ENCODE measurements at regions not wholly inside any gene's neighbourhood (a gene's known extent, or its start where the extent isn't known, plus 50 kb on each side); places are given as distances from the start of the nearest gene placed in this dataset.

- no peaks in the 10 kb centered on the region for H3K79me2 ChIP-seq (ENCODE audit: control insufficient read depth in 1 of 2, insufficient read depth in 2 of 2, low read length in 2 of 2)
- TF ChIP-seq JUND (IDR thresholded peaks at IDR 0.05; ENCODE audit: low read length) = no peak
- TF ChIP-seq SAP30 (IDR thresholded peaks at IDR 0.05; ENCODE audit: insufficient read depth, insufficient replicate concordance, low read length) = no peak
- no peak for TF ChIP-seq NRF1 (IDR thresholded peaks at IDR 0.05; ENCODE audit: low read depth, low read length)
- TF ChIP-seq CHD2 (IDR thresholded peaks at IDR 0.05; ENCODE audit: low read length) = no peak
- no peak for TF ChIP-seq BACH1 (IDR thresholded peaks at IDR 0.05; ENCODE audit: low read length)
- TF ChIP-seq BRCA1 (IDR thresholded peaks at IDR 0.05; ENCODE audit: low read depth, low read length) = no peak
- no peak for TF ChIP-seq PHF8 (conservative IDR thresholded peaks at IDR 0.05; ENCODE audit: low read depth, low read length)
- no peak for TF ChIP-seq POU5F1 (IDR thresholded peaks at IDR 0.05; ENCODE audit: low read depth, low read length)
- TF ChIP-seq EGR1 (IDR thresholded peaks at IDR 0.05; ENCODE audit: borderline replicate concordance, low read depth, low read length) = no peak
- TF ChIP-seq CREB1 (IDR thresholded peaks at IDR 0.05) = no peak
- no peak for TF ChIP-seq ASH2L (IDR thresholded peaks at IDR 0.05; ENCODE audit: low read length)
- TF ChIP-seq TAF1 (IDR thresholded peaks at IDR 0.05; ENCODE audit: low read depth, low read length) = no peak
- H4K20me1 ChIP-seq (replicated peaks in 1 of 2; ENCODE audit: control insufficient read depth in 1 of 2, insufficient read depth in 2 of 2, low read length in 2 of 2) = no peaks in the 10 kb centered on the region
- no peaks in the 10 kb centered on the region for H3K79me1 ChIP-seq (ENCODE audit: low read depth, low read length)
- no peak overlapping the region for H3K56ac ChIP-seq (replicated peaks; ENCODE audit: insufficient read length, low read depth, low read length)
- no peak for DNase-seq (ENCODE audit: low read depth in 1 of 2, low spot score in 2 of 2)
- no peaks in the 10 kb centered on the region for H3K36me3 ChIP-seq (ENCODE audit: control insufficient read depth in 2 of 4, insufficient read depth in 4 of 4, low read length in 3 of 4)
- no peak overlapping the region for H2BK20ac ChIP-seq (ENCODE audit: low read length)
- ChIA-PET POLR2A (ENCODE audit: partially characterized antibody) (no interaction called here), CTCF (ENCODE audit: partially characterized antibody) (interaction anchor here (0.6 kb wide), 1 partner anchor 75 kb away, joined by 5 read pairs; no protein-coding TSS in a partner anchor)
- H3K4ac ChIP-seq (replicated peaks; ENCODE audit: insufficient read length, low read depth, low read length) = no peak overlapping the region
- H4K8ac ChIP-seq (ENCODE audit: extremely low read depth, insufficient read depth, low read length) = no peak overlapping the region
- H3K27ac ChIP-seq (ENCODE audit: low read depth, low read length) = no peak overlapping the region
- no peak overlapping the region for H4K91ac ChIP-seq (replicated peaks; ENCODE audit: insufficient read length, low read length)
- no peak overlapping the region for H3K4me2 ChIP-seq (ENCODE audit: insufficient read depth in 1 of 2, low read depth in 2 of 2, low read length in 2 of 2)
- no peak overlapping the region for H2AFZ ChIP-seq (ENCODE audit: low read length)
- no peak overlapping the region for H3K9ac ChIP-seq (replicated peaks in 1 of 4; ENCODE audit: extremely low read depth in 1 of 4, low read depth in 3 of 4, low read length in 3 of 4)
- no peak overlapping the region for H2BK120ac ChIP-seq (replicated peaks; ENCODE audit: low read depth, low read length)
- no peak overlapping the region for H4K5ac ChIP-seq (ENCODE audit: insufficient read length, low read depth, low read length)
- no peaks in the 10 kb centered on the region for H3K27me3 ChIP-seq (replicated peaks in 1 of 4; ENCODE audit: control insufficient read depth in 3 of 4, extremely low read depth in 1 of 4, insufficient read depth in 3 of 4, low read length in 3 of 4)
- no peak overlapping the region for H3K4me3 ChIP-seq (ENCODE audit: extremely low read depth in 1 of 4, insufficient read depth in 2 of 4, low read depth in 3 of 4, low read length in 4 of 4)
- no peak overlapping the region for H2BK5ac ChIP-seq (ENCODE audit: low read depth, low read length)
- H3K18ac ChIP-seq (ENCODE audit: extremely low read depth, low read length) = no peak overlapping the region
- no peak overlapping the region for H3K23ac ChIP-seq (ENCODE audit: insufficient read length)
- no peak overlapping the region for H3K14ac ChIP-seq (ENCODE audit: insufficient read length)
- no peaks in the 10 kb centered on the region for H3K9me3 ChIP-seq (ENCODE audit: insufficient read depth in 2 of 2, low read depth in 1 of 2, low read length in 1 of 2)
- no peaks in the 10 kb centered on the region for H3K23me2 ChIP-seq (ENCODE audit: low read depth, low read length)
- H3K4me1 ChIP-seq (replicated peaks in 1 of 4; ENCODE audit: control insufficient read depth in 3 of 4, insufficient read depth in 4 of 4, low read length in 3 of 4) = no peaks in the 10 kb centered on the region
- H2BK15ac ChIP-seq (ENCODE audit: low read length) = no peak overlapping the region
- FAIRE-seq = no peak
- no peak overlapping the region for H2AK5ac ChIP-seq (ENCODE audit: low read depth, low read length)
- 92% methylated on average over 6 of the region's 6 CpGs; no CpG with 5 or more reads in 1 of the 2 experiments for WGBS, 2 experiments (ENCODE audit: extremely low coverage in 1 of 2, insufficient coverage in 1 of 2, insufficient read length in 1 of 2, insufficient replicate concordance in 2 of 2, low coverage in 1 of 2, low lambda C conversion rate in 2 of 2, missing lambda C conversion rate in 1 of 2)
- no peak overlapping the region for H2BK12ac ChIP-seq (ENCODE audit: low read depth, low read length)
Observed at GRCh38 chr19:32029235-32029634, 316.2 kb upstream of the ZNF507 start.
